SH-SY5Y (cell line): ENCODE measurements at regions not wholly inside any gene's neighbourhood (a gene's known extent, or its start where the extent isn't known, plus 50 kb on each side); places are given as distances from the start of the nearest gene placed in this dataset.

Experiments used
- GATA2 ChIP-seq: IDR thresholded peaks from 2 replicates; pipeline ENCODE4 v1.6.1; 2011; ENCODE audit warnings: mild to moderate bottlenecking, low read depth, low read length
- GATA3 ChIP-seq: IDR thresholded peaks from 2 replicates; pipeline ENCODE4 v1.6.1; 2011; ENCODE audit warnings: low read depth, mild to moderate bottlenecking, low read length, moderate library complexity

- TF ChIP-seq GATA3 (no peak), GATA2 (no peak)
Observed at GRCh38 chr5:89668821-89669220, 740.7 kb downstream of the CETN3 start.
